ENCODE measurements at regions not wholly inside any gene's neighbourhood (a gene's known extent, or its start where the extent isn't known, plus 50 kb on each side); places are given as distances from the start of the nearest gene placed in this dataset.
"Not testable (repeated sequence)": the region's sequence is repeated elsewhere in the genome, so short reads cannot be mapped to it uniquely, and the experiment has no call there.

DNA sequence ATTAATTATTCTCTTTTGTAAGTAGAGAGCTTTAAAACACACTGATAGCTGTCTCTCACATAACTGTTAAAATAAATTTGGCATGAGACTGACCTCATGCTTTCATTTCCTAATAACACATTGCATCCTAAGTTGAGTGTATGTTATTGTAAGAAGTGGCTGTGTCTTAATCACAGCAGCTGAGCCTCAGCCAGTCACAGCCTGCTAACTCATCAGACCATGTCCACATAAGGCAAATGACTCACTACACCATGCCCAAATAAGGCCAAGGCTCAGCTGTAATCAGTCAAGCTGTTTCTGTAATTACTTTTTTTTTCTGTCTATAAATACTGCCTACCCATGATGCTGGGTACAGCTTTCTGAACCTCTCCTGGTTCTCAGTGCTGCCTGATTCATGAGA lies 860.9 kb downstream of the XPNPEP1 start:
- H3K27me3 ChIP-seq (ENCODE audit: insufficient read depth, low read depth): no peaks in the 10 kb centered on the region
- H3K4me2 ChIP-seq: no peak overlapping the region
- TF ChIP-seq, protein P1, sequence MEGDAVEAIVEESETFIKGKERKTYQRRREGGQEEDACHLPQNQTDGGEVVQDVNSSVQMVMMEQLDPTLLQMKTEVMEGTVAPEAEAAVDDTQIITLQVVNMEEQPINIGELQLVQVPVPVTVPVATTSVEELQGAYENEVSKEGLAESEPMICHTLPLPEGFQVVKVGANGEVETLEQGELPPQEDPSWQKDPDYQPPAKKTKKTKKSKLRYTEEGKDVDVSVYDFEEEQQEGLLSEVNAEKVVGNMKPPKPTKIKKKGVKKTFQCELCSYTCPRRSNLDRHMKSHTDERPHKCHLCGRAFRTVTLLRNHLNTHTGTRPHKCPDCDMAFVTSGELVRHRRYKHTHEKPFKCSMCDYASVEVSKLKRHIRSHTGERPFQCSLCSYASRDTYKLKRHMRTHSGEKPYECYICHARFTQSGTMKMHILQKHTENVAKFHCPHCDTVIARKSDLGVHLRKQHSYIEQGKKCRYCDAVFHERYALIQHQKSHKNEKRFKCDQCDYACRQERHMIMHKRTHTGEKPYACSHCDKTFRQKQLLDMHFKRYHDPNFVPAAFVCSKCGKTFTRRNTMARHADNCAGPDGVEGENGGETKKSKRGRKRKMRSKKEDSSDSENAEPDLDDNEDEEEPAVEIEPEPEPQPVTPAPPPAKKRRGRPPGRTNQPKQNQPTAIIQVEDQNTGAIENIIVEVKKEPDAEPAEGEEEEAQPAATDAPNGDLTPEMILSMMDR (conservative IDR thresholded peaks at IDR 0.05; ENCODE audit: low read depth, low read length): no peak
- no peaks in the 10 kb centered on the region for H4K20me1 ChIP-seq (ENCODE audit: insufficient read depth)
- H2AFZ ChIP-seq (ENCODE audit: low read depth): no peak overlapping the region
- H3K4me1 ChIP-seq (ENCODE audit: low read depth, poor library complexity, severe bottlenecking): peaks cover 5% of the 10 kb centered on the region
- H3K79me2 ChIP-seq (ENCODE audit: insufficient read depth, low read depth): no peaks in the 10 kb centered on the region
- no peaks in the 10 kb centered on the region for H3K36me3 ChIP-seq (ENCODE audit: insufficient read depth)
- H3K9ac ChIP-seq: no peak overlapping the region
- H3K4me3 ChIP-seq (IDR thresholded peaks at IDR 0.05; ENCODE audit: insufficient read depth, low read depth, low read length): no peak overlapping the region
- H3K27ac ChIP-seq: no peak overlapping the region

DNA sequence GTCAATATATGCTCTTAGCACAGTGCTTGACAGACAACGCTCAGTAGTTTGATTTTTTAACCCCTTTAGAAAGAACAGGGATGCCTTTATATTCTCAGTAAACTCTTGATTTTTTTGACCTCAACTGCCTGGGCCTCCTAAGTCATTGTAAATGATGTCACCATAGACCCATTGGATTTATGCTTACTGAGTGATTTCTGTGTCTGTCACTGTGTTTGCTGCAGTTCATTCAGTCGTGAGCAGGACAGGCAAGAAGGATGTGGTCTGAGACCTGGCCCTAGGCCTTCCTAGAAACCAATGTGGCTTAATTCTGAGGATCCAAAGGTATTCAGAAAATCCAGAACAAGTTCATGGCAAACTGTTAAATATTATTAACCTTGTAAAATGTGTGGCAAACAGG lies 868.1 kb downstream of the XPNPEP1 start:
- Histone ChIP-seq H3K4me1 (ENCODE audit: low read depth, poor library complexity, severe bottlenecking) (no peaks in the 10 kb centered on the region), H3K4me2 (no peak overlapping the region), H4K20me1 (ENCODE audit: insufficient read depth) (no peaks in the 10 kb centered on the region), H3K36me3 (ENCODE audit: insufficient read depth) (no peaks in the 10 kb centered on the region), H3K27me3 (ENCODE audit: insufficient read depth, low read depth) (no peaks in the 10 kb centered on the region), H2AFZ (ENCODE audit: low read depth) (no peak overlapping the region), H3K27ac (no peak overlapping the region), H3K4me3 (IDR thresholded peaks at IDR 0.05; ENCODE audit: insufficient read depth, low read depth, low read length) (no peak overlapping the region), H3K9ac (no peak overlapping the region), H3K79me2 (ENCODE audit: insufficient read depth, low read depth) (no peaks in the 10 kb centered on the region)
- TF ChIP-seq, protein P1 (conservative IDR thresholded peaks at IDR 0.05; ENCODE audit: low read depth, low read length): no peak

DNA sequence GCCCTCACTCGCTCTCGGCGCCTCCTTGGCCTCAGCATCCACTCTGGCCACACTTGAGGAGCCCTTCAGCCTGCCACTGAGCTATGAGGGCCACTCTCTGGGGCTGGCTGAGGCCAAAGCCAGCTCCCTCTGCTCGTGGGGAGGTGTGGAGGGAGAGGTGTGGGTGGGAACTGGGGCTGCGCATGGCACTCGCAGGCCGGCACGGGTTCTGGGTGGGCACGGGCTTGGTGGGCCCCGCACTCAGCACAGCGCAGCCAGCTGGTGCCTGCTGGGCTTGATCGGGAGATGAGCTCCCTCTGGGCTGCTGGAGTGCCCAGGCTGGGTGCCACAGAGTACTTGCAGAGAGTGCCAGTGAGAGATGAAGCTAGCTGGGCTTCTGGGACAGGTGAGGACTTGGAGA lies 875.5 kb downstream of the XPNPEP1 start:
- Histone ChIP-seq H2AFZ (ENCODE audit: low read depth) (no peak overlapping the region), H3K36me3 (ENCODE audit: insufficient read depth) (no peaks in the 10 kb centered on the region), H3K27me3 (ENCODE audit: insufficient read depth, low read depth) (no peaks in the 10 kb centered on the region), H3K4me2 (no peak overlapping the region), H3K9ac (no peak overlapping the region), H3K27ac (no peak overlapping the region), H4K20me1 (ENCODE audit: insufficient read depth) (no peaks in the 10 kb centered on the region), H3K4me3 (IDR thresholded peaks at IDR 0.05; ENCODE audit: insufficient read depth, low read depth, low read length) (no peak overlapping the region), H3K79me2 (ENCODE audit: insufficient read depth, low read depth) (no peaks in the 10 kb centered on the region), H3K4me1 (ENCODE audit: low read depth, poor library complexity, severe bottlenecking) (no peaks in the 10 kb centered on the region)
- TF ChIP-seq, protein P1 (conservative IDR thresholded peaks at IDR 0.05; ENCODE audit: low read depth, low read length): no peak

DNA sequence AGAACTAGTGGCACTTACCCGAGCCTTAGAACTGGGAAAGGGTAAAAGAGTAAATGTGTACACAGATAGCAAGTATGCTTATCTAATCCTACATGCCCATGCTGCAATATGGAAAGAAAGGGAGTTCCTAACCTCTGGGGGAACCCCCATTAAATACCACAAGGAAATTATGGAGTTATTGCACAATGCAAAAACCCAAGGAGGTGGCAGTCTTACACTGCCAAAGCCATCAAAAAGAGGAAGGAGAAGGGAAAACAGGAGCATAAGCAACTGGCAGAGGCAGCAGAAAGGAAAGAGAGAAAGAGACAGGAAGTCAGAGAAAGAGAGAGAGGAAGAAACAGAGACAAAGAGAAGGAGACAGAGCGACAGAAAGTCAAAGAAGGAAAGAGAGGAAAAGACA lies 876.9 kb downstream of the XPNPEP1 start:
- not testable (repeated sequence) for H3K4me1 ChIP-seq (ENCODE audit: low read depth, poor library complexity, severe bottlenecking); H3K79me2 ChIP-seq (ENCODE audit: insufficient read depth, low read depth); H3K4me2 ChIP-seq; H3K4me3 ChIP-seq (IDR thresholded peaks at IDR 0.05; ENCODE audit: insufficient read depth, low read depth, low read length); H3K27ac ChIP-seq; H3K36me3 ChIP-seq (ENCODE audit: insufficient read depth); H2AFZ ChIP-seq (ENCODE audit: low read depth); H3K27me3 ChIP-seq (ENCODE audit: insufficient read depth, low read depth); H3K9ac ChIP-seq; H4K20me1 ChIP-seq (ENCODE audit: insufficient read depth)

DNA sequence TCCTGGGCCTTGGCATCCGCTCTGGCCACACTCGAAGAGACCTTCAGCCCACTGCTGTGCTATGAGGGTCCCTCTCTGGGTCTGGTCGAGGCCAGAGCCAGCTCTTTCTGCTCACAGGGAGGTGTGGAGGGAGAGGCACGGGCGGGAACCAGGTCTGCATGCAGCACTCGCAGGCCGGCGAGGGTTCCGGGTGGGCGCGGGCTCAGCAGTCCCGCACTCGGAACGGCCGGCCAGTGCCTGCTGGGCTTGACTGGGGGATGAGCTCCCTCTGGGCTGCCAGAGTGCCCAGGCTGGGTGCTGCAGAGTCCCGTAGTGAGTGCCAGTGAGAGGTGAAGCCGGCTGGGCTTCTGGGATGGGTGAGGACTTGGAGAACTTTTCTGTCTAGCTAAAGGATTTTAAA lies 882.7 kb downstream of the XPNPEP1 start:
- H3K79me2 ChIP-seq (ENCODE audit: insufficient read depth, low read depth): no peaks in the 10 kb centered on the region
- H3K9ac ChIP-seq: no peak overlapping the region
- H4K20me1 ChIP-seq (ENCODE audit: insufficient read depth): no peaks in the 10 kb centered on the region
- no peak overlapping the region for H3K4me3 ChIP-seq (IDR thresholded peaks at IDR 0.05; ENCODE audit: insufficient read depth, low read depth, low read length)
- no peak overlapping the region for H3K4me2 ChIP-seq
- H3K4me1 ChIP-seq (ENCODE audit: low read depth, poor library complexity, severe bottlenecking): no peaks in the 10 kb centered on the region
- H3K27me3 ChIP-seq (ENCODE audit: insufficient read depth, low read depth): no peaks in the 10 kb centered on the region
- no peak overlapping the region for H3K27ac ChIP-seq
- TF ChIP-seq, protein P1 (conservative IDR thresholded peaks at IDR 0.05; ENCODE audit: low read depth, low read length): no peak
- H3K36me3 ChIP-seq (ENCODE audit: insufficient read depth): no peaks in the 10 kb centered on the region
- H2AFZ ChIP-seq (ENCODE audit: low read depth): no peak overlapping the region

All from KMS-11 (cell line).